Ectodermal cell (in vitro differentiated cells): ENCODE measurements at regions not wholly inside any gene's neighbourhood (a gene's known extent, or its start where the extent isn't known, plus 50 kb on each side); places are given as distances from the start of the nearest gene placed in this dataset.

ENCODE experiments used
- H3K27ac ChIP-seq: 2 replicates; pipeline ENCODE4 v1.7.0; 2013; ENCODE audit warnings: mild to moderate bottlenecking, low read depth, low read length; ENCODE audit not compliant: insufficient read depth, poor library complexity, severe bottlenecking
- H3K27me3 ChIP-seq: 2 replicates; pipeline ENCODE4 v1.7.0; 2013; ENCODE audit warnings: mild to moderate bottlenecking, low read length; ENCODE audit not compliant: insufficient read depth, control insufficient read depth, poor library complexity, severe bottlenecking
- H3K36me3 ChIP-seq: one replicate; pipeline ENCODE4 v1.7.0; 2013; ENCODE audit warnings: low read length; ENCODE audit not compliant: control insufficient read depth, insufficient read depth
- H3K4me1 ChIP-seq: one replicate; pipeline ENCODE4 v1.7.0; 2013; ENCODE audit warnings: low read length; ENCODE audit not compliant: control insufficient read depth, insufficient read depth
- H3K4me3 ChIP-seq: 2 replicates; pipeline ENCODE4 v1.7.0; 2013; ENCODE audit warnings: low read depth, low read length, control low read depth; ENCODE audit not compliant: insufficient read depth
- H3K9me3 ChIP-seq: 2 replicates; pipeline ENCODE4 v1.7.0; 2013; ENCODE audit warnings: mild to moderate bottlenecking, low read length, moderate library complexity; ENCODE audit not compliant: control insufficient read depth
- WGBS, 2 experiments: methylation state at CpG; one replicate each; pipeline ENCODE4 v1.1.7; 2013; ENCODE audit warnings: missing lambda C conversion rate in 2 of 2; 5-methylcytosine and 5-hydroxymethylcytosine counted together

DNA sequence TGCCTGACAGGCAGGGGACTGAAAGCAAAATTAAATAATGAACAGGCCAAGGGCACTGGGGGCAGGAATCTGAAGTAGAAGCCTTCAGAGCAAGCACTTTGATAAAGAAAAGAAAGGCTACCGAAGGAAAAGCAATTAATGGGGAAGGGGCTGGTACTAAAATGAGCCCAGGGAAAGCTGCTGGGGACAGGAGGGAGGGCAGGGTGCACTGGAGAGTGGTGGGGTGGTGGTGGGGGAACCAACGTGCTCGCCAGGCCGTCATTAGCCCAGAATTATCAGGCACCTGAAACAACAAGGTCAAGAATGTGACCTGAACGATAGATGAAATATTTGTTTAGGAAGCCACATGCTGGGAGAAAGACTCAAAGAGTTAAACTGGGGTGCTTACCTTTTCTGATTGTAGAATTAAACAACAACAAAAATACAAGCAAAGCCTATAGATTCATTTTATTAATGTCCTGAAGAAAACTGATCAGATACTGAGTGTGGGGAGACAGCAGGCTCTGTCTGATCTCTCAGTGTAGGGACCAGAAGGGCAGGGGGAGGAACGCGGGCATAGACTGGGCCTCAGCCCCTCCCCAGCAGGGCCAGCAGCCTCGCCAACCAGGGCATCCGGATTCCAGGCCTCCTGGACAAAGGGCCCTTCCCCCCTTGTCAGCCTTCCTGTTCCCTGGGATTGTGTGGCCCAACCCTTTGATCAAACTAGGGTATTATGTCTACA is 239.7 kb upstream of the KLF3 start:
- no peak overlapping the region for H3K4me3 ChIP-seq
- no peaks in the 10 kb centered on the region for H3K36me3 ChIP-seq
- peaks cover 27% of the 10 kb centered on the region for H3K4me1 ChIP-seq
- no peaks in the 10 kb centered on the region for H3K9me3 ChIP-seq
- no peaks in the 10 kb centered on the region for H3K27me3 ChIP-seq
- H3K27ac ChIP-seq, result peak overlapping the region; percentile 38
- WGBS, 2 experiments, result 10 to 13% methylated on average over 9 of the region's 9 CpGs

DNA sequence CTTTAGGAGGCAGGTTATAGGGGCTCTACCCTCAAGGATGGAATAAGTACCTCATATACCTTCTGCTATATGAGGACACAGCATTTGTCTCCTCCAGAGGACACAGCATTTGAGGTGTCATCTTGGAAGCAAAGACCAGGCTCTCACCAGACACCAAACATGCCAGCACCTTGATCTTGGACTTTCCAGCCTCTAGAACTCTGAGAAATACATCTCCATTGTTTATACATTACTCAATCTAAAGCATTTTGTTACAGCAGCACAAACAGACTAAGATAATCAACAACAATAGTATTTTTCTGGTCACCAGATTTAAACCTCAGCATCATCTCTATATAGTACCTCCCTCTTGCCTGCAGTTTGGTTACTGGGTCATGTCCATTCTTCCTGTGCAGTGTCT is 237.5 kb upstream of the KLF3 start:
- Histone ChIP-seq H3K36me3 (no peaks in the 10 kb centered on the region), H3K27me3 (no peaks in the 10 kb centered on the region), H3K4me1 (peaks cover 27% of the 10 kb centered on the region), H3K4me3 (no peak overlapping the region), H3K27ac (no peak overlapping the region), H3K9me3 (no peaks in the 10 kb centered on the region)

DNA sequence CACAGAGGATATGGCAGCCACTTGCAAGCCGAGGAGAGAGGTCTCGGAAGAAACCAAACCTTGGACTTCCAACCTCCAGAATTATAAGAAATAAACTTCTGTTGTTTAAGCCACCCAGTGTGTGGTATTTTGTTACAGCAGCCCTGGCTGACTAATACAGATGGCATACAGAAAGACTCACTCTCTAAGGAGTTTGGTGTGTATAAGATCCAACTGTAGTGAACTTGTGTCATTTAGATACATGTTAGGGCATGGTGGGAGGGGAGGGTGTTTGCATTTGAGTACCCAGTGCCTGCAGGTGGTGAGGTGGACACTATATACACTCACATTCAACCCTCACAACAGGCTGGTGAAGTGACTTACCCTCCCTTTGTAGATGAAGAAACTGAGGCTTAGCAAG is 233.2 kb upstream of the KLF3 start:
- WGBS, 2 experiments, result 93 to 100% methylated on average over 2 of the region's 2 CpGs
- Histone ChIP-seq H3K27ac (no peak overlapping the region), H3K36me3 (no peaks in the 10 kb centered on the region), H3K4me3 (no peak overlapping the region), H3K4me1 (no peaks in the 10 kb centered on the region), H3K9me3 (no peaks in the 10 kb centered on the region), H3K27me3 (no peaks in the 10 kb centered on the region)

DNA sequence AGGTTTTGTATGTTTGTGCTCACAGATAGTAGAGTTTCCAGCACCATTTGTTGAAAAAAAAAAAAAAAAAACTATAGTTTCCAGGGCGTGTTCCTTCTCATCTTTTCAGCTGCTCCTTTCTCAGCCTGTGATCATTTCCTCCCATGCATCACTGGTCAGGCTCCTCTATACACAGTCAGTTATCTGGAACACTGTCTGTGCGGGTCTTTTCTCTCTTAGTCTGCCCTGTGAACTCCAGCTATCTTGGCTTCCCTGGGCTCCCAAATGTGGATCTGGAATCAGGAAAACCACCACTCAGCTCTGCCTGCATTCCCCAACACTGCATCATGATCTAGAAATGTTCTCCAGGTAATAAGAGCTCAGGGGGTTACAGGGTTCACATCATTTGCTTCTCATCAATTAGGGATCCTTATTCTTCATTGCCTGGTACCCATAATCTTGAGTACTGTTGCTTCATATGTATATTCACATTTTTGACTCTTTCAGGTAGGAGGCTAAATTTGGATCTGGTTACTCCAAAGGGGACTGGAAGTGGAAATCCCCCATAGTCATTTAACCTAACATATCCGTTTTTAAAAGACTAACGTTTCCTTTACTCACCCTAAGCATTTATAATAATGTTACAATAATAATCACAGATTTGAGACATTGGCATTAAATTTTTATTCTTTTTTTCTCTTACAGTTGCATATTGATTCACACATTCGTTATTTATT is 221.8 kb upstream of the KLF3 start:
- no peaks in the 10 kb centered on the region for H3K36me3 ChIP-seq
- WGBS, 2 experiments, result 86 to 96% methylated on average over 2 to 4 of the region's 5 CpGs

DNA sequence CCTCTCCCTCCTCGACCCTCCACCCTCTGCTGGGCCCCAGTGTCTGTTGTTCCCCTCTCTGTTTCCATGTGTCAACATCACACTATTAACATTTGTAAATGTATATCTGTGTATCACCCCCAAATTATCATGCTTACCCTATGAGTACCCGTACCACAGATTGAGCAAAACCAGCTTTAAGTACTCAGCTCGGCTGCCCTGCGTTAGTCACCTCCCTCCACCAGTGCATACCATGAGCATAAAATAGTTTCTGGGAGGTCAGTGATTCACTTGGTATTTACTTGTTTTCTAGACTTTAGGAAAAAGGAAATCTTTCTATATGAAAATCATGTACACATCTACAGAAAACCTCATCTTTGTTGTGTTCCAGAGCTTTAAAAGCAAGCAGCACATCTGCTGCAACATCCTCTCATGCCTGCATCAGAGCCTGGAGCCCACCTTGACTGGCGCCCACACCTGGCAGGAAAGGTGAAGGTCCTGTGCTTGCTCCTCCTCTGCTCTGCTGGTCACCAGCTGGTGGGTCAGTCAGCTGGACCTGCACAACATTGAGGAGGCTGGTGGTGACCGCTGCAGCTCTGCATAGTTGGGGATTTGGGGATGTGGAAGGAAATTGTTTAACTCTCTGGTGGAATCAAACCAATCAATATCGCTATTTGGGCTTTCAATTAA is 214.4 kb upstream of the KLF3 start:
- 85 to 95% methylated on average over 4 to 7 of the region's 7 CpGs for WGBS, 2 experiments
- no peaks in the 10 kb centered on the region for H3K36me3 ChIP-seq
- no peak overlapping the region for H3K4me3 ChIP-seq
- no peaks in the 10 kb centered on the region for H3K9me3 ChIP-seq
- no peak overlapping the region for H3K27ac ChIP-seq
- H3K4me1 ChIP-seq, result no peaks in the 10 kb centered on the region
- no peaks in the 10 kb centered on the region for H3K27me3 ChIP-seq

More for the DNA sequence above, 221.8 kb upstream of the KLF3 start:
- H3K4me1 ChIP-seq, result no peaks in the 10 kb centered on the region
- H3K27me3 ChIP-seq, result no peaks in the 10 kb centered on the region
- H3K9me3 ChIP-seq, result no peaks in the 10 kb centered on the region
- no peak overlapping the region for H3K27ac ChIP-seq
- H3K4me3 ChIP-seq, result no peak overlapping the region

DNA sequence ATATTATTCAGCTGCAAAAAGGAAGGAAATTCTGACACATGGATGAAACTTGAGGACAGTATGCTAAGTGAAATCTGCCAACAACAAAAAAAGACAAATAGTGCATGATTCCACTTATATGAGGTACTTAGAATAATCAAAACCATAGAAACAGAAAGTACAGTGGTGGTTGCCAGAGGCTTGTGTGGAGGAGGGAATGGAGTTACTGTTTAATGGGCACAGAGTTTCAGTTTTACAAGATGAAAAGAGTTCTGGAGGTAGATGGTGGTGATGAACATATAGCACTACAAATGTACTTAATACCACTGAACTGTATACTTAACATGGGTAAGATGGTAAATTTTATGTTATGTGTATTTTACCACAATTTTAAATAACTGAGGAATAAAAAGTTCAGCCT is 212.0 kb upstream of the KLF3 start:
- no peaks in the 10 kb centered on the region for H3K4me1 ChIP-seq
- H3K27ac ChIP-seq, result no peak overlapping the region

DNA sequence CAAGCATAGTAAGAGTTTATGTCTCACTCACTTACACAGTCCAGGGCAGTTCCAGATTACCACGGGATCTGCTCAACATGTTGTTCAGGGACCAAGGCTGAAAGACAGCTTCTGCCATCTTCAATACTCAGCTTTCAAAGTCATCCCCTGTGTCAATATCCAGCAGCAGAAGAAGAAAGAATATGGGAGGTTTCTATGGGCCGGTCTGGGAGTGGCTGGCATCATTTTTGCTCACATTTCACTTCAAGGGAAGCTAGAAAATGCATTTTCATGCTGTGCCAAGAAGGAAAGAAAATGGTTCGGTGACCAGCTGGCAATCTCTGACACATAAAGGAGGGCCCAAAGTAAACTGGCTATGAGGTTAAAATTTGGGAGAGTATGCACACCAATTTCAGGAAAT is 211.5 kb upstream of the KLF3 start:
- Histone ChIP-seq H3K4me1 (no peaks in the 10 kb centered on the region), H3K27ac (no peak overlapping the region), H3K27me3 (no peaks in the 10 kb centered on the region), H3K36me3 (no peaks in the 10 kb centered on the region), H3K4me3 (no peak overlapping the region), H3K9me3 (no peaks in the 10 kb centered on the region)
- WGBS, 2 experiments, result 91 to 92% methylated on average over 3 of the region's 3 CpGs

More for the DNA sequence above, 212.0 kb upstream of the KLF3 start:
- no peaks in the 10 kb centered on the region for H3K9me3 ChIP-seq
- H3K36me3 ChIP-seq, result no peaks in the 10 kb centered on the region
- no peaks in the 10 kb centered on the region for H3K27me3 ChIP-seq
- no peak overlapping the region for H3K4me3 ChIP-seq

DNA sequence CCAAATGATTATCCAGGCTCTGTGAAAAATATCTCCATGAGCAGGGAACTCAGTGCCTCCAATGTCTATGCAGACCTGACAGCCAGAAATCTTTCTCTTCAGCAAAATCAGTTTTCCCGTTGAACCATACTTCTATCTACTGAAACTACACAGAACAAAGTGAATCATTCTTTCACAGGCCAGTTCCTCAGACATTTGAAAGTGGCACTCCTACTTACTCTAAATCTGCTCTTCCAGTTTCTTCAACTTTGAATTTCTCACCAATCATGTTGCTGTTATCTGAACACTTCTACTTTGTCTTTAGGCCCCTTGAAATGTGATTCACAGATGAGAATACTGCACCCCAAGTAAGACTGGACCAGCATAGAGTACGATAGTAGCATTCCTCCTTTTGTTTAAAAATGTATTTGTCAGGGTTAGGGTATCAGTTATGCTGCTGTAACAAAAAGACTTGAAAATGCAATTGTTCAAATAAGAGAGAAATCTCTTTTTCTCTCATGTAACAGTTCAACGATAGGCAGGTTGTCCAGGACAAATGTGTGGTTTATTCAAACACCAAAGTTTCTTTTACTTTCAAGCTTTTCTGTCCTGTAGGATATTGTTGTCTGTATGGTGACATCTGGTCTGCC is 210.6 kb upstream of the KLF3 start:
- no peaks in the 10 kb centered on the region for H3K36me3 ChIP-seq
- H3K27ac ChIP-seq, result no peak overlapping the region
- H3K4me3 ChIP-seq, result no peak overlapping the region
- H3K9me3 ChIP-seq, result no peaks in the 10 kb centered on the region
- H3K4me1 ChIP-seq, result no peaks in the 10 kb centered on the region
- no peaks in the 10 kb centered on the region for H3K27me3 ChIP-seq
- WGBS, 2 experiments, result 96% methylated on average over 2 to 3 of the region's 3 CpGs

DNA sequence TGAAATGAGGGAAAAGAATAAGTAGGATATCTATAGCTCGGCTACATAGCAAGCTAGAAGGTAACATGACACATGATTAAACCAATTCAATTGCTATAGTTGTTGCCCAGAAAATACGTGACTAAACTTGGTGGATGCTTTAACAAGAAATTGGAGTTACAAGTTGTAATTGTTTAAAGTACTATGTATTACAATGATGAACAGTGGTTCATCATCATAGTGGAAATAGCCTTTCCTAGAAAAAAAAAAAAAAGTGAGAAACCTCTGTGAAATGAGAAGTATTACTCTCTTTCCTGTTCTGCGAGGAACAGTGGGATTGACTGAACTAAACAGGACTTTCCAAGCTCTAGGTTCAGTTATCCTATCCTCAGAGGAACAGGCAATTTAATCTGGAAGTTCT is 209.7 kb upstream of the KLF3 start:
- WGBS, 2 experiments, result 88 to 90% methylated on average over 3 of the region's 3 CpGs
- Histone ChIP-seq H3K27me3 (no peaks in the 10 kb centered on the region), H3K4me3 (no peak overlapping the region), H3K9me3 (no peaks in the 10 kb centered on the region), H3K4me1 (no peaks in the 10 kb centered on the region), H3K36me3 (no peaks in the 10 kb centered on the region), H3K27ac (no peak overlapping the region)
